ENCODE measurements at regions not wholly inside any gene's neighbourhood (a gene's known extent, or its start where the extent isn't known, plus 50 kb on each side); places are given as distances from the start of the nearest gene placed in this dataset.
"Not testable (repeated sequence)": the region's sequence is repeated elsewhere in the genome, so short reads cannot be mapped to it uniquely, and the experiment has no call there.

DNA sequence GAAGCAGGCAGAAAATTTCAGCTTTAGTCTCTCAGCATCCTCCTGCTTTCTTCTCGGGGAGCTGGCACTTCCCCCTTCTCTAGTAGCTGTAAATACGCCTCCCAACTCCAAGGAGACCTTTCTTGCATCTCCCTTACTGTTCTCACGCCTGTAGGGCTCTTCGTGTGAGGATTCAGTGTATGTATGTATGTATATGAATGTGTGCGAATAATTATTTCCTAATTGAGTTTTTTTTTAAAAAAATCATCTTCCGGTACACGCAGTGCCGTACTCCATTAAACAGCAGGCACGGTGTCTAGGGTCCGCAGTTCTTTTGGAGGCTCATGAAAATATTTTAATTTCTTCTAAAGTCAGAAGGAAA, 85.4 kb downstream of the HFE start:
- intact Hi-C loops (cut with micrococcal nuclease), result loop anchor here (1.0 to 10.0 kb wide), 8 partner anchors 14 to 1580 kb away; partner anchors contain the start of genes HMGN4 and ZNF184

- intact Hi-C loops (cut with micrococcal nuclease), result loop anchor here (2.0 to 10.0 kb wide), 7 partner anchors 15 to 1579 kb away; partner anchors contain the start of genes HMGN4 and ZNF184
Measured at GRCh38 chr6:26173836-26174145, 86.6 kb downstream of the HFE start.

- intact Hi-C loops (cut with micrococcal nuclease), result loop anchor here (1.0 to 10.0 kb wide), 13 partner anchors 8 to 1300 kb away; partner anchors contain the start of genes ABT1 and ZNF184
Measured at GRCh38 chr6:26175033-26175427, 87.8 kb downstream of the HFE start.

GRCh38 chr6:26175428-26176181, 88.4 kb downstream of the HFE start:
- intact Hi-C loops (cut with micrococcal nuclease), result loop anchor here (1.0 to 10.0 kb wide), 13 partner anchors 8 to 1299 kb away; partner anchors contain the start of genes ABT1 and ZNF184

GRCh38 chr6:26179675-26180074, 92.4 kb downstream of the HFE start:
- intact Hi-C loops (cut with micrococcal nuclease), result loop anchor here (5.0 to 10.0 kb wide), 3 partner anchors 133 to 1295 kb away; partner anchors contain the start of gene ZNF184

DNA sequence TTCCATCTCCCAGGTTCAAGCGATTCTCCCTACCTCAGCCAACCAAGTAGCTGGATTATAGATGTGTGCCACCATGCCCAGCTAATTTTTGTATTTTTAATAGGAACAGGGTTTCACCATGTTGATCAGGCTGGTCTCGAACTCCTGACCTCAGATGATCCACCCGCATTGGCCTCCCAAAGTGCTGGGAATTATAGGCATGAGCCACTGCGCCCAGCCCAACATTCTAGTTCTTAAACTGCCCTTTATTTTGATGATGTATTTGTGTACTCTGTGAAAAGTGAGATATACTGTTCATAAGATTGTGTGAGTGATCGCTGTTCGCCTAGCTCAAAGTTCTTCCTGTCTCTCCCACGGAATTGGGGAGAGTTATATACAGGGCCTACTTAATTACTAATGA, 93.1 kb downstream of the HFE start:
- intact Hi-C loops (cut with micrococcal nuclease), result loop anchor here (5.0 kb wide), 1 partner anchor 967 kb away; a partner anchor contains a TSS

DNA sequence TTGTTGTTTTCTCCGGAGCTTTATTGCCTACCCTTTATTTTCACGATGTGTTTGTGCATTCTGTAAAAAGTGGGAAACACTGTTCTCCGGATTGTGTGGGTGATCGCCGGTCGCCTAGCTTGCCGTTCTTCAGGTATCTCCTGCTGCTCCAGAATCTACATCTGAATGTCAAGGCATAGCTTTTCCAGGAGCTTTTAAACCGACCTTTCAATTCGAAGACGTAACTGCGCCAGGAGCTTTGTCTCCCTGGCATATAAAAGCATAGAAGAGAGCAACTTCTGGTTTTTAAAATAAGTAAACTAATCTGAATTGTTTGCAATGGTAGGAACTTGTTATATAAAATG, 96.0 kb downstream of the HFE start:
- intact Hi-C loops (cut with micrococcal nuclease), result loop anchor here (1.0 to 5.0 kb wide), 3 partner anchors 8 to 964 kb away; a partner anchor contains a TSS

DNA sequence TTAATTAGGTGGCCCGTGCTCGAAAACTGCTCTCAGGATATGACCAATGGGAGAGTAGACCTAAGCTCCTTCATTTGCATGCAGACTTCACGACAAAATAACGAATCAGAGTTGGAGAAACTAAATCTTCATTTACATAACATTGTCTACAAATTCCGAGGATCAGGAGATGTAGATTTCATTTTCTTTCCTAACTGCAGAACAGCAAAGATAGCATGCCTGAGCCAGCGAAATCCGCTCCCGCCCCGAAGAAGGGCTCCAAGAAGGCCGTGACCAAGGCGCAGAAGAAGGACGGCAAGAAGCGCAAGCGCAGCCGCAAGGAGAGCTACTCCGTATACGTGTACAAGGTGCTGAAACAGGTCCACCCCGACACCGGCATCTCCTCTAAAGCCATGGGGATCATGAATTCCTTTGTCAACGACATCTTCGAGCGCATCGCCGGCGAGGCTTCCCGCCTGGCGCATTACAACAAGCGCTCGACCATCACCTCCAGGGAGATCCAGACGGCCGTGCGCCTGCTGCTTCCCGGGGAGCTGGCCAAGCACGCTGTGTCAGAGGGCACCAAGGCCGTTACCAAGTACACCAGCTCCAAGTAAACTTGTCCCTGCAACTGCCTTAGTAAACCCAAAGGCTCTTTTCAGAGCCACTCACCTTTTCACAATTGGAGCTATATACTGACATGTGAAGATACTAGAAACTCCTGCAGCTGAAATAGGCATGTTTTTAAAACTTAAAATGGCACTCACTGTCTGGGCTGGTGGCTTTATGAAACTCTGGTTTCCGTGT, 96.5 kb downstream of the HFE start:
- intact Hi-C loops (cut with micrococcal nuclease), result loop anchor here (1.0 to 5.0 kb wide), 3 partner anchors 8 to 964 kb away; a partner anchor contains a TSS

DNA sequence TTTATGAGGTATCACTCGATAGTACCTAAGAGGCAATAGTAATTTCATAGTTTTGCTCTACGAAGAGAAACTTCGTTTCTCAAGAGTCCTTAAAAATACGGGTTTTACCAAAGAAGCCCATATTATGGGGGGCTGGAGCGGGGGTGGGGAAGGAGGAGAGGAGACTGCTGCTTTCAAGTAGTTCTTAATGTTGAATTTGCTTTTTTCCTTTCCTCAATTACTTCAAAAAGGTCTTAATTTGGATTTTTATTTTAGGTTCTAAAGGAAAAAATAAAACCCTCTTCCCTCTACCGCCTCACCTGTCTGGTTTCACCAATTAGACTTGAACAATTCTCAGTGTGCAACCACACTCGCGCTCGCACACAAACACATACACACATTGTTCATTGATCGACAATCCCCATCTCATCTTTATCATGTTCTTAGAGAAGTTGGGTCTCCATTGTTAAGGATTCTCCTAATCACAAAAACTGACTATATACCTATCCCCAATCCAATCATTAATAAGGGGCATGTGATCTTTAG, 97.2 kb downstream of the HFE start:
- intact Hi-C loops (cut with micrococcal nuclease), result loop anchor here (5.0 kb wide), 1 partner anchor 963 kb away; a partner anchor contains a TSS

GRCh38 chr6:26185004-26185403, 97.8 kb downstream of the HFE start:
- intact Hi-C loops (cut with micrococcal nuclease), result loop anchor here (5.0 kb wide), 1 partner anchor 367 kb away; no protein-coding TSS in a partner anchor

DNA sequence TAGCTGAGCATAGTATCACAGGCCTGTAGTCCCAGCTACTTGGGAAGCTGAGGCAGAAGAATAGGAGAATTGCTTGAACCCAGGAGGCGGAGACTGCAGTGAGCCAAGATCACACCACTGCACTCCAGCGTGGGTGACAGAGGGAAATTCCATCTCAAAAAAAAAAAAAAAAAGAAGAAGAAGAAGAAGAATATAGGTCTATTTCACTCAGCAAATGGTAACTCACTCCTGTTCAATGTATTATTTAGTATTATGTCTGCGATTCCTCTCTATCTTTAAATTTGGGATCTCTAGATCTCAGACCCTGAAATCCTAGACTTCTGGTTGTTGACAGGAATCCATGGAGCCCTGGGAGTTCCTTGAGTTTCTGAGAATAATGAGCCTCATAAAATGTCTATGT, 98.6 kb downstream of the HFE start:
- intact Hi-C loops (cut with micrococcal nuclease), result loop anchor here (5.0 kb wide), 1 partner anchor 366 kb away; no protein-coding TSS in a partner anchor

- intact Hi-C loops (cut with micrococcal nuclease), result loop anchor here (5.0 kb wide), 1 partner anchor 366 kb away; no protein-coding TSS in a partner anchor
Measured at GRCh38 chr6:26186652-26187051, 99.4 kb downstream of the HFE start.

GRCh38 chr6:26187292-26187691, 100.1 kb downstream of the HFE start:
- intact Hi-C loops (cut with micrococcal nuclease), result loop anchor here (5.0 kb wide), 1 partner anchor 365 kb away; no protein-coding TSS in a partner anchor

GRCh38 chr6:26187981-26188635, 100.9 kb downstream of the HFE start:
- intact Hi-C loops (cut with micrococcal nuclease), result loop anchor here (1.0 to 5.0 kb wide), 7 partner anchors 13 to 364 kb away; a partner anchor contains a TSS

GRCh38 chr6:26191512-26191911, 104.3 kb downstream of the HFE start:
- intact Hi-C loops (cut with micrococcal nuclease), result not testable (repeated sequence)

GRCh38 chr6:26193467-26194328, 106.5 kb downstream of the HFE start:
- intact Hi-C loops (cut with micrococcal nuclease), result no loop called here

- intact Hi-C loops (cut with micrococcal nuclease), result no loop called here
Measured at GRCh38 chr6:26194329-26194701, 107.1 kb downstream of the HFE start.

GRCh38 chr6:26194816-26195375, 107.7 kb downstream of the HFE start:
- intact Hi-C loops (cut with micrococcal nuclease), result loop anchor here (1.0 to 5.0 kb wide), 4 partner anchors 20 to 1697 kb away; a partner anchor contains a TSS

GRCh38 chr6:26195376-26195923, 108.2 kb downstream of the HFE start:
- intact Hi-C loops (cut with micrococcal nuclease), result loop anchor here (1.0 to 5.0 kb wide), 4 partner anchors 20 to 1697 kb away; a partner anchor contains a TSS

Data from T-helper 1 cell treated with Interleukin-12 subunit alpha and Interleukin-12 subunit beta and Interleukin-4 antibody, amounts not matched to agents 30 ng/mL and 1 ng/mL, for 36 hours (primary cell).